ENCODE measurements at regions not wholly inside any gene's neighbourhood (a gene's known extent, or its start where the extent isn't known, plus 50 kb on each side); places are given as distances from the start of the nearest gene placed in this dataset.

GRCh38 chr3:182617500-182617899 is 175.8 kb upstream of the ATP11B start:
- 37 to 47% methylated on average over 4 of the region's 4 CpGs for WGBS, 2 experiments (ENCODE audit: low coverage in 1 of 2, low lambda C conversion rate in 2 of 2, missing lambda C conversion rate in 2 of 2)
- H4K20me1 ChIP-seq (ENCODE audit: insufficient read depth): no peaks in the 10 kb centered on the region
- H3K36me3 ChIP-seq (ENCODE audit: low read depth): no peaks in the 10 kb centered on the region
- TF ChIP-seq EZH2 (IDR thresholded peaks at IDR 0.05; ENCODE audit: insufficient read depth, poor library complexity, severe bottlenecking): no peak
- no peak for TF ChIP-seq EZH2phosphoT487 (IDR thresholded peaks at IDR 0.05; ENCODE audit: insufficient read depth, low read depth)
- no peak overlapping the region for H3K4me3 ChIP-seq
- H3F3A ChIP-seq (ENCODE audit: insufficient read depth): no peaks in the 10 kb centered on the region
- no peak overlapping the region for H2AFZ ChIP-seq
- H3K4me1 ChIP-seq (ENCODE audit: insufficient read depth): no peaks in the 10 kb centered on the region
- no peaks in the 10 kb centered on the region for H3K9me2 ChIP-seq (ENCODE audit: insufficient read depth)
- no peak overlapping the region for H3K27ac ChIP-seq
- no peak overlapping the region for H3K9ac ChIP-seq
- H3K9me3 ChIP-seq (ENCODE audit: low read depth): no peaks in the 10 kb centered on the region
- no peak for DNase-seq
- in situ Hi-C loops (cut with MboI): no loop called here
- no peaks in the 10 kb centered on the region for H3K79me2 ChIP-seq (ENCODE audit: insufficient read depth)
- no peak overlapping the region for H3K4me2 ChIP-seq (ENCODE audit: unreplicated experiment)
- no peaks in the 10 kb centered on the region for H3K27me3 ChIP-seq (replicated peaks; ENCODE audit: insufficient read depth)

DNA sequence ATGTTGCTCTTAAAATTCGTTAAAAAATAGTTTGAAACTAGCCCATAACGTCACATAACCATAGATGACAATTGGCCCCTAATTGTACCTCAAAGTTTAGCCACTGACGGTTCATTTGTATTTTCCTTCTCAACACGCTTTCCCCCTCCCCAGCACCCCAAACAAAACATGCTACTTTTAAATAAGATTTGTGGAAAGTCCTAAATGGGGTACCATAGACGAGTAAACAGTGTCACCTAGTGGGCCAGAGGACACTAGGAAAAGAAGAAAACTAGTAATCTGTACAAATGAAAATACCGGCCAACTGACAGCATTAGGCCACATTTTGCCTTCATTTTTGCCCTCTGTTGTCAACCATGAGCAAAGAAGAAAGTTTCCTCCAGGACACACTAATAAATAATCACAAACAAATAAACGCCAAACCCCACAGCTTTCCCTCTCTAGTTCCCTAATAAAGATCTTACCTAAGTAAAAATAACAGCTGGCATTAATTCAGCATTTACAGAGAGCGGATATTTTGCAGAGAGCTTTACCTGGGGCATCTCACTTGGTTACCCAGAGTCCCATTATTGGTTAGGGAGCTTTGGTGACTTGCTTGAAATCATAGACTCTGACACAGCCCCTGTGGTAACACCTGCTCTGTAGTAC is 175.1 kb upstream of the ATP11B start:
- no peaks in the 10 kb centered on the region for H3K9me2 ChIP-seq (ENCODE audit: insufficient read depth)
- no peaks in the 10 kb centered on the region for H3K9me3 ChIP-seq (ENCODE audit: low read depth)
- H3K4me2 ChIP-seq (ENCODE audit: unreplicated experiment): no peak overlapping the region
- H2AFZ ChIP-seq: no peak overlapping the region
- H3K9ac ChIP-seq: no peak overlapping the region
- no peaks in the 10 kb centered on the region for H3K27me3 ChIP-seq (replicated peaks; ENCODE audit: insufficient read depth)
- in situ Hi-C loops (cut with MboI): no loop called here
- H3K36me3 ChIP-seq (ENCODE audit: low read depth): no peaks in the 10 kb centered on the region
- peak; percentile 12 for DNase-seq
- no peaks in the 10 kb centered on the region for H3K79me2 ChIP-seq (ENCODE audit: insufficient read depth)
- WGBS, 2 experiments (ENCODE audit: low coverage in 1 of 2, low lambda C conversion rate in 2 of 2, missing lambda C conversion rate in 2 of 2): 8 to 11% methylated on average over 8 of the region's 8 CpGs
- TF ChIP-seq EZH2 (IDR thresholded peaks at IDR 0.05; ENCODE audit: insufficient read depth, poor library complexity, severe bottlenecking): no peak
- TF ChIP-seq EZH2phosphoT487 (IDR thresholded peaks at IDR 0.05; ENCODE audit: insufficient read depth, low read depth): no peak
- H3F3A ChIP-seq (ENCODE audit: insufficient read depth): no peaks in the 10 kb centered on the region
- H3K27ac ChIP-seq: no peak overlapping the region
- H3K4me3 ChIP-seq: no peak overlapping the region
- H4K20me1 ChIP-seq (ENCODE audit: insufficient read depth): no peaks in the 10 kb centered on the region
- H3K4me1 ChIP-seq (ENCODE audit: insufficient read depth): no peaks in the 10 kb centered on the region

- H3K79me2 ChIP-seq (ENCODE audit: insufficient read depth): no peaks in the 10 kb centered on the region
- H3K9me3 ChIP-seq (ENCODE audit: low read depth): no peaks in the 10 kb centered on the region
- no peak overlapping the region for H3K4me2 ChIP-seq (ENCODE audit: unreplicated experiment)
- TF ChIP-seq EZH2phosphoT487 (IDR thresholded peaks at IDR 0.05; ENCODE audit: insufficient read depth, low read depth): no peak
- TF ChIP-seq EZH2 (IDR thresholded peaks at IDR 0.05; ENCODE audit: insufficient read depth, poor library complexity, severe bottlenecking): no peak
- no peaks in the 10 kb centered on the region for H3K27me3 ChIP-seq (replicated peaks; ENCODE audit: insufficient read depth)
- H3K4me1 ChIP-seq (ENCODE audit: insufficient read depth): no peaks in the 10 kb centered on the region
- no peak overlapping the region for H2AFZ ChIP-seq
- DNase-seq: peak; percentile 25
- no peak overlapping the region for H3K9ac ChIP-seq
- in situ Hi-C loops (cut with MboI): no loop called here
- WGBS, 2 experiments (ENCODE audit: low coverage in 1 of 2, low lambda C conversion rate in 2 of 2, missing lambda C conversion rate in 2 of 2): 57 to 66% methylated on average over 8 to 9 of the region's 9 CpGs
- H3K36me3 ChIP-seq (ENCODE audit: low read depth): no peaks in the 10 kb centered on the region
- no peaks in the 10 kb centered on the region for H4K20me1 ChIP-seq (ENCODE audit: insufficient read depth)
- no peak overlapping the region for H3K27ac ChIP-seq
- no peaks in the 10 kb centered on the region for H3F3A ChIP-seq (ENCODE audit: insufficient read depth)
- H3K4me3 ChIP-seq: no peak overlapping the region
- no peaks in the 10 kb centered on the region for H3K9me2 ChIP-seq (ENCODE audit: insufficient read depth)
Observed at GRCh38 chr3:182618981-182619591, 174.2 kb upstream of the ATP11B start.

DNA sequence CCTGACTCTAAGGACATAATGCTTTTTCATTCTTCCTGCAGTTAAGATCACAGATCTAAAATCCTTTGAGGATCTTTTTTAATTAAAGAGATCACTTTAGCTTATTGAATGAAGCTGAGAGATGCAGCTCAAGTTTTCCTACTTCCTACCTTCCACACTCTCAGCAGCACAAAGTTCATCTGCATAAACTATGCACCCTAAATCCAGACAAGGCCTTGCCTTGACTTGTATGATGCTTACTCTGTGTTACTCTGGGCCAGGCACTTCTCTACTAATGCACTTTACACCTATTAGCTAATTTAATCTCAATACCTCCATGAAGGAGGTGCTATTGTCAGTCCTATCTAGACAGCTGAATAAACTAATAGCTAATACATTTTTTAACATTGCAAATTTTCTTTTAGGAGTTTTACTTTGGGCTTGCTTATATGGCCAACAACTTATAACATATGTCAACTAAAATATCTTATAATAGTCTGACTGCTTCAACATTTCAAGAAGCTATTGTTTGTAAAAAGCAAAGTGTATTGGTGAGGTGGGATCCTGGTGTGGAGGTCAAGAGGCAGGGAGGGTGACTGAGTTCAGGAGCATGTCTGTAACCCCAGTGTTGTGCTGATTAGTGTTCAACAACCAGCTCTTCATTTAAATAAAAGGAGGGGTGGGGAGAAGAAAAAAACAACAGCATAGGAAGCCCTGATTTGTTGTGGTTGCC is 172.4 kb upstream of the ATP11B start:
- Histone ChIP-seq H4K20me1 (ENCODE audit: insufficient read depth) (no peaks in the 10 kb centered on the region), H3K36me3 (ENCODE audit: low read depth) (no peaks in the 10 kb centered on the region), H3K79me2 (ENCODE audit: insufficient read depth) (no peaks in the 10 kb centered on the region), H3F3A (ENCODE audit: insufficient read depth) (no peaks in the 10 kb centered on the region), H3K4me1 (ENCODE audit: insufficient read depth) (no peaks in the 10 kb centered on the region), H3K9ac (no peak overlapping the region), H2AFZ (no peak overlapping the region), H3K27ac (no peak overlapping the region), H3K9me3 (ENCODE audit: low read depth) (no peaks in the 10 kb centered on the region), H3K4me3 (no peak overlapping the region), H3K4me2 (ENCODE audit: unreplicated experiment) (no peak overlapping the region), H3K9me2 (ENCODE audit: insufficient read depth) (no peaks in the 10 kb centered on the region), H3K27me3 (replicated peaks; ENCODE audit: insufficient read depth) (no peaks in the 10 kb centered on the region)
- in situ Hi-C loops (cut with MboI): no loop called here
- DNase-seq: no peak
- TF ChIP-seq EZH2phosphoT487 (IDR thresholded peaks at IDR 0.05; ENCODE audit: insufficient read depth, low read depth): no peak
- no peak for TF ChIP-seq EZH2 (IDR thresholded peaks at IDR 0.05; ENCODE audit: insufficient read depth, poor library complexity, severe bottlenecking)

All from GM23248 (cell line).